Neural crest cell (in vitro differentiated cells): ENCODE measurements at regions not wholly inside any gene's neighbourhood (a gene's known extent, or its start where the extent isn't known, plus 50 kb on each side); places are given as distances from the start of the nearest gene placed in this dataset.

ENCODE experiments used
- DNase-seq: peaks from one replicate; pipeline ENCODE4 v3.0.0; 2021; ENCODE audit warnings: low read depth, mixed read lengths, low spot score
- H3K27ac Mint-ChIP-seq: one replicate; pipeline ENCODE4 v1.8.0; 2021; ENCODE audit warnings: mild to moderate bottlenecking, mixed read lengths; ENCODE audit not compliant: unreplicated experiment
- H3K27me3 Mint-ChIP-seq: 2 replicates; pipeline ENCODE4 v1.8.0; 2021; ENCODE audit warnings: low read depth, mild to moderate bottlenecking, mixed read lengths
- H3K36me3 Mint-ChIP-seq: 2 replicates; pipeline ENCODE4 v1.8.0; 2021; ENCODE audit warnings: low read depth, mild to moderate bottlenecking, mixed read lengths
- H3K4me1 Mint-ChIP-seq: 2 replicates; pipeline ENCODE4 v1.8.0; 2021; ENCODE audit warnings: mixed read lengths
- H3K4me3 Mint-ChIP-seq: one replicate; pipeline ENCODE4 v1.8.0; 2021; ENCODE audit warnings: mild to moderate bottlenecking, mixed read lengths
- H3K9me3 Mint-ChIP-seq: 2 replicates; pipeline ENCODE4 v1.8.0; 2021; ENCODE audit warnings: mixed read lengths
- CTCF ChIP-seq: fragments of 200-600 bp; sonication (generic); conservative IDR thresholded peaks from 2 replicates; pipeline ENCODE4 v1.5.0; 2021; ENCODE audit warnings: antibody characterized with exemption, mild to moderate bottlenecking

- no peak for DNase-seq
- Mint-ChIP-seq H3K27ac (no peak overlapping the region), H3K4me3 (no peak overlapping the region), H3K4me1 (no peaks in the 10 kb centered on the region), H3K9me3 (peaks cover 3% of the 10 kb centered on the region), H3K27me3 (no peaks in the 10 kb centered on the region), H3K36me3 (no peaks in the 10 kb centered on the region)
- no peak for TF ChIP-seq CTCF
These were observed 57.7 kb downstream of the LRRC30 start for GRCh38 chr18:7288544-7288943.

- Mint-ChIP-seq H3K4me3 (no peak overlapping the region), H3K27ac (no peak overlapping the region), H3K36me3 (peaks cover 2% of the 10 kb centered on the region), H3K9me3 (peaks cover 7% of the 10 kb centered on the region), H3K27me3 (no peaks in the 10 kb centered on the region), H3K4me1 (no peaks in the 10 kb centered on the region)
- DNase-seq = no peak
- TF ChIP-seq CTCF = no peak
These were observed 59.2 kb downstream of the LRRC30 start for GRCh38 chr18:7290077-7290476.

- Mint-ChIP-seq H3K4me1 (no peaks in the 10 kb centered on the region), H3K27me3 (no peaks in the 10 kb centered on the region)
- no peak for DNase-seq
These were observed 60.2 kb downstream of the LRRC30 start for GRCh38 chr18:7291046-7291445.

GRCh38 chr18:7298149-7298548, 67.3 kb downstream of the LRRC30 start:
- Mint-ChIP-seq H3K4me3 (no peak overlapping the region), H3K36me3 (peaks cover 19% of the 10 kb centered on the region), H3K4me1 (no peaks in the 10 kb centered on the region), H3K9me3 (peaks cover 26% of the 10 kb centered on the region), H3K27me3 (no peaks in the 10 kb centered on the region), H3K27ac (no peak overlapping the region)
- DNase-seq = no peak
- TF ChIP-seq CTCF = no peak

More at GRCh38 chr18:7291046-7291445, 60.2 kb downstream of the LRRC30 start:
- no peak overlapping the region for H3K27ac Mint-ChIP-seq
- no peak for TF ChIP-seq CTCF
- H3K9me3 Mint-ChIP-seq = peaks cover 9% of the 10 kb centered on the region
- H3K36me3 Mint-ChIP-seq = peaks cover 7% of the 10 kb centered on the region
- H3K4me3 Mint-ChIP-seq = no peak overlapping the region

GRCh38 chr18:7301094-7301493, 70.2 kb downstream of the LRRC30 start:
- Mint-ChIP-seq H3K36me3 (peaks cover 11% of the 10 kb centered on the region), H3K9me3 (peaks cover 19% of the 10 kb centered on the region), H3K27ac (no peak overlapping the region), H3K27me3 (no peaks in the 10 kb centered on the region), H3K4me1 (no peaks in the 10 kb centered on the region), H3K4me3 (no peak overlapping the region)
- DNase-seq = no peak
- no peak for TF ChIP-seq CTCF
